ENCODE measurements at regions not wholly inside any gene's neighbourhood (a gene's known extent, or its start where the extent isn't known, plus 50 kb on each side); places are given as distances from the start of the nearest gene placed in this dataset.

- dilution Hi-C loops (cut with MboI; ENCODE audit: extremely low pct_ligation_motif_present, low sequenced_read_pairs) (no loop called here), intact Hi-C loops (cut with micrococcal nuclease) (no loop called here)
- Histone ChIP-seq H4K20me1 (replicated peaks; ENCODE audit: control insufficient read depth, extremely low read depth, insufficient read depth, low read length) (no peaks in the 10 kb centered on the region), H3K27ac (ENCODE audit: insufficient read depth, low read depth, low read length) (no peak overlapping the region), H3K4me2 (ENCODE audit: insufficient read depth, low read length) (no peak overlapping the region), H3K27me3 (ENCODE audit: control insufficient read depth in 2 of 2, insufficient read depth in 2 of 2, low read length in 2 of 2) (peaks cover 3 to 5% of the 10 kb centered on the region in 2 experiments), H3K9me3 (replicated peaks; ENCODE audit: control insufficient read depth, insufficient read depth, low read length) (no peaks in the 10 kb centered on the region), H3K36me3 (ENCODE audit: control insufficient read depth in 2 of 2, extremely low read depth in 1 of 2, insufficient read depth in 2 of 2, low read length in 2 of 2) (no peaks in the 10 kb centered on the region), H3K9ac (replicated peaks; ENCODE audit: extremely low read depth, insufficient read depth, low read length) (no peak overlapping the region), H3K4me1 (ENCODE audit: control insufficient read depth, extremely low read depth, insufficient read depth, low read length) (no peaks in the 10 kb centered on the region), H2AFZ (ENCODE audit: low read depth, low read length) (no peak overlapping the region), H3K4me3 (replicated peaks in 1 of 3; ENCODE audit: insufficient read depth in 1 of 3, low read depth in 1 of 3, low read length in 3 of 3) (no peak overlapping the region), H3K9me1 (replicated peaks; ENCODE audit: control insufficient read depth, extremely low read depth, insufficient read depth, low read length) (no peaks in the 10 kb centered on the region), H3K79me2 (ENCODE audit: control insufficient read depth, insufficient read depth, low read length) (no peaks in the 10 kb centered on the region)
- CTCF ChIA-PET, result interaction anchor here (3.6 kb wide), 1 partner anchor 40 kb away, joined by 15 read pairs; no protein-coding TSS in a partner anchor
- no TSS peak for BruUV-seq (replicated peaks)
- POLR2A ChIA-PET, result no interaction called here
- TF ChIP-seq CTCF (IDR thresholded peaks at IDR 0.05; ENCODE audit: extremely low read depth in 1 of 2, insufficient read depth in 1 of 2, low read depth in 1 of 2, low read length in 2 of 2) (no peak), FOS (IDR thresholded peaks at IDR 0.05; ENCODE audit: borderline replicate concordance, insufficient read depth, low read length) (no peak), EZH2 (IDR thresholded peaks at IDR 0.05; ENCODE audit: borderline replicate concordance, low read depth, low read length, severe bottlenecking) (no peak), MYC (IDR thresholded peaks at IDR 0.05; ENCODE audit: low read depth, low read length) (no peak), JUN (IDR thresholded peaks at IDR 0.05; ENCODE audit: borderline replicate concordance, insufficient read depth, insufficient read length, low read depth) (no peak), MAX (IDR thresholded peaks at IDR 0.05; ENCODE audit: insufficient read depth, insufficient read length) (no peak), GATA2 (IDR thresholded peaks at IDR 0.05; ENCODE audit: insufficient read depth, insufficient read length, low read depth, low read length) (no peak), POLR2AphosphoS5 (IDR thresholded peaks at IDR 0.05; ENCODE audit: insufficient read depth, low read depth, low read length) (no peak), POLR2A (IDR thresholded peaks at IDR 0.05; ENCODE audit: low read depth, low read length) (no peak)
- FAIRE-seq (no peak), DNase-seq (ENCODE audit: low read depth, low spot score) (no peak)
Measured at GRCh38 chr20:40781327-40782042, 92.4 kb upstream of the MAFB start.
